ENCODE measurements at regions not wholly inside any gene's neighbourhood (a gene's known extent, or its start where the extent isn't known, plus 50 kb on each side); places are given as distances from the start of the nearest gene placed in this dataset.

DNA sequence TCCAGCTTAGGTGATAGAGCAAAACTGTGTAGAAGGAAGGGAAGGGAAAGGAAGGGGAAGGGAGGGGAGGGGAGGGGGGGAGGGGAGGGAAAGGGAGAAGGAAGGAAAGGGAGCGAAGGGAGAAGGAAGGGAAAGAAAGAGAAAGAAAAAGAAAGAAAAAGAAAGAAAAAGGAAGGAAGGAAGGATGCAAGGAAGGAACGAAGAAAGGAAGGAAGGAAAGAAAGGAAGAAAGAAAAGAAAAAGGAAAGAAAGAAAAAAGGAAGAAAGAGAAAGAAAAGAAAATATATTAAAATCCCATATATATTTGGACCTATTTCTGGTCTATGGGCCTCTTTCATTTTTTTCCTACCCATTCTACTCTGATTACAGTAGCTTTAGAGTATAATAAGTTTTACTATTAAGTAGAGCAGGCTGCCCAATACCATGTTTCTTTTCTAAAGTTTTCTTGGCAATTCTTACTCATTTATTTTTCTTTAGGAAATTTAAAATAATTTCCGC is 229.1 kb downstream of the AUH start:
- DNase-seq (ENCODE audit: low read depth) = no peak
- TF ChIP-seq, protein P1, sequence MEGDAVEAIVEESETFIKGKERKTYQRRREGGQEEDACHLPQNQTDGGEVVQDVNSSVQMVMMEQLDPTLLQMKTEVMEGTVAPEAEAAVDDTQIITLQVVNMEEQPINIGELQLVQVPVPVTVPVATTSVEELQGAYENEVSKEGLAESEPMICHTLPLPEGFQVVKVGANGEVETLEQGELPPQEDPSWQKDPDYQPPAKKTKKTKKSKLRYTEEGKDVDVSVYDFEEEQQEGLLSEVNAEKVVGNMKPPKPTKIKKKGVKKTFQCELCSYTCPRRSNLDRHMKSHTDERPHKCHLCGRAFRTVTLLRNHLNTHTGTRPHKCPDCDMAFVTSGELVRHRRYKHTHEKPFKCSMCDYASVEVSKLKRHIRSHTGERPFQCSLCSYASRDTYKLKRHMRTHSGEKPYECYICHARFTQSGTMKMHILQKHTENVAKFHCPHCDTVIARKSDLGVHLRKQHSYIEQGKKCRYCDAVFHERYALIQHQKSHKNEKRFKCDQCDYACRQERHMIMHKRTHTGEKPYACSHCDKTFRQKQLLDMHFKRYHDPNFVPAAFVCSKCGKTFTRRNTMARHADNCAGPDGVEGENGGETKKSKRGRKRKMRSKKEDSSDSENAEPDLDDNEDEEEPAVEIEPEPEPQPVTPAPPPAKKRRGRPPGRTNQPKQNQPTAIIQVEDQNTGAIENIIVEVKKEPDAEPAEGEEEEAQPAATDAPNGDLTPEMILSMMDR (conservative IDR thresholded peaks at IDR 0.05; ENCODE audit: low read depth, low read length) = no peak
- H3K4me3 ChIP-seq (ENCODE audit: low read depth, low read length) = no peak overlapping the region

DNA sequence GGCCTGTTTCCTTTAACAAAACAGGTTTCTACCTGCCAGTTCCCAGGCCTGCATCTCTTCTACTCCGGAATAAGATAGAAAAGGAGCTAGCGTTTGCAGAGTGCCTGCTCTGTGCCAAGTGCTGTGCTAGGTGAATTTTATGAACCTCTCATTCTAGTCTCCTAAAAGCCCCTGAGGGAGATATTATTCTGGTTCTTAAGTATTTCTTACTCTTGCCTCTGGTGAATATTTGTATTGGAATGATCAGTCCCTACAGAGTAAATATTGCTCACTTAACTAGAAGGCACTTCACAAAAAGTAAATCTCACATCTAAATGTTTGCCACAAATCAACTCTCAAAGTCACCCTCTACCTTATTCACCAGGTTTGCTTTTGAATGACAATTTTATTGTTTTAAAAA is 227.1 kb downstream of the AUH start:
- H3K4me3 ChIP-seq (ENCODE audit: low read depth, low read length) = no peak overlapping the region
- no peak for DNase-seq (ENCODE audit: low read depth)
- TF ChIP-seq, protein P1 (conservative IDR thresholded peaks at IDR 0.05; ENCODE audit: low read depth, low read length) = no peak

DNA sequence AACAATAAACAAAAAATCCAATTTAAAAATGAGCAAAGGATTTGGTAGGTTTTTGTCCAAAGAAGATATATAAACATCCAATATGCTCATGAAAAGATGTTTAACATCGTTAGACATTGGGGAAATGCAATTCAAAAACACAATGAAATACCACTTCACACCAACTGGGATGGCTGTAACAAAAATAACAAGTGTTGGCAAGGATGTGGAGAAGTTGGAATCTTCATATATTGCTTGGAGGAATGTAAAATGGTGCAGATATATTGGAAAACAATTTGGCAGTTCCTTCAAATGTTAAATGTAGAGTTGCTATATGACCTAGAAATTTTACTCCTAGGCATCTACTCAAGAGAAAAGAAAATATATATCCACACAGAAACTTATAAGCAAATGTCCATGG is 224.3 kb downstream of the AUH start:
- H3K4me3 ChIP-seq (ENCODE audit: low read depth, low read length) = no peak overlapping the region
- TF ChIP-seq, protein P1 (conservative IDR thresholded peaks at IDR 0.05; ENCODE audit: low read depth, low read length) = no peak

DNA sequence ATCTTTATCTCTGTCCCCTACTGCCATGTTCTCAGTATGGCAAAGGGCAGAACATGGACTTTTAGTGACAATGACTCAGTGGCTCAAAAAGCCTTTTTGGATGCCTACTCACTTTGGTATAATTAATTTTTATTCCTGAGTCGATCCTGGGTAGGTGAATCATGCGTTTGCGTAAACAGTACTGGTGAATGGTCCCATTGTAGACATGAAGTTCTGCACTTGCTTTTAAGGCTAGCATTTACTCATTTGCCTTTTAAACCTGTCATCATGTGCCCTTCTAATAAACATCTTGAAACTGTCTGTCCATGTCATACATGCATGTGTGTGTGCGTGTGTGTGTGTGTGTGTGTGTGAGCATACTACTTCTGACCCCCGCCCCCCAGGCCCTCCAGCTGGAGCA is 223.0 kb downstream of the AUH start:
- no peak for DNase-seq (ENCODE audit: low read depth)
- TF ChIP-seq, protein P1 (conservative IDR thresholded peaks at IDR 0.05; ENCODE audit: low read depth, low read length) = no peak
- no peak overlapping the region for H3K4me3 ChIP-seq (ENCODE audit: low read depth, low read length)

More for the DNA sequence above, 224.3 kb downstream of the AUH start:
- no peak for DNase-seq (ENCODE audit: low read depth)

DNA sequence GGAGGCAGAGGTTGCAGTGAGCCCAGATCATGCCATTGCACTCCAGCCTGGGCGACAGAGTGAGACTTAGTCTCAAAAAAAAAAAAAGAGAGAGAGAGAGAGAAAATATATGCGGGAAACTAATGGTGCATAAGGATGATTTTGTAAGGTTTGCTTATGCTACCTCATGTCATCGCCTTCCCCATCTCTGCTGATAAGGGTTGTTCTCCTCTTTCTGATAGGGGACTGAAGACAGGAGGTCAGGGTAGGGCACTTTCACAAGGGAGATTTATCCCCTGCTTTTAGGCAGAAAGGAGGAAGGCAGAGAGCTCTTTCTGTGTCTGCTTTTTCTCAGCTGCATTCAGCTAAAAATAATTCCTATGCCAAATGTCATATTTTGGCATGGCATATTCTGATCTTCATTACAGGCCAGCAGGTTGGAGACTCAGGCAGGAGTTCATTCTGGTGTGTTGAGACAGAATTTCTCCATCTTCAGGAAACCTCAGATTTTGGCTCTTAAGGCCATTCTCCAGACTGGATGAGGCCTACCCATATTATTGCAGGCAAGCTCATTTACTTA is 220.2 kb downstream of the AUH start:
- H3K4me3 ChIP-seq (ENCODE audit: low read depth, low read length) = no peak overlapping the region
- no peak for DNase-seq (ENCODE audit: low read depth)
- TF ChIP-seq, protein P1 (conservative IDR thresholded peaks at IDR 0.05; ENCODE audit: low read depth, low read length) = no peak

DNA sequence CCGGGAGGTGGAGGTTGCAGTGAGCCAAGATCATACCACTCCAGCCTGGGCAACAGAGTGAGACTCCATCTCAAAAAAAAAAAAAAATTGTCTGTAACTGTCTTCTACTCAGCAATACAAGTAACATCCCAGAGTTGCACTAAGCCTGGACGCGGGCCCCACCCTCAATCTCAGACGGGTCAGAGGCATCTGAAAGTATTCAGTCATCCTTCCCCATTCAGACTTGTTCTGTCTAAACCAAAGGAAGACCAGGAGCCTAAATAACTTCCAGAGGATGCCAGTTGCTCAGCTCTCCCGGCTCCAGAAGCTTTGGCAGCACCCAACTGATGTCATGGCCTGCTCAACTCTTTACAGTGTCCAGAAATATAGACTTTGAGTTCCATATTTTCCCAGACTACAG is 218.6 kb downstream of the AUH start:
- H3K4me3 ChIP-seq (ENCODE audit: low read depth, low read length) = no peak overlapping the region
- TF ChIP-seq, protein P1 (conservative IDR thresholded peaks at IDR 0.05; ENCODE audit: low read depth, low read length) = no peak
- no peak for DNase-seq (ENCODE audit: low read depth)

DNA sequence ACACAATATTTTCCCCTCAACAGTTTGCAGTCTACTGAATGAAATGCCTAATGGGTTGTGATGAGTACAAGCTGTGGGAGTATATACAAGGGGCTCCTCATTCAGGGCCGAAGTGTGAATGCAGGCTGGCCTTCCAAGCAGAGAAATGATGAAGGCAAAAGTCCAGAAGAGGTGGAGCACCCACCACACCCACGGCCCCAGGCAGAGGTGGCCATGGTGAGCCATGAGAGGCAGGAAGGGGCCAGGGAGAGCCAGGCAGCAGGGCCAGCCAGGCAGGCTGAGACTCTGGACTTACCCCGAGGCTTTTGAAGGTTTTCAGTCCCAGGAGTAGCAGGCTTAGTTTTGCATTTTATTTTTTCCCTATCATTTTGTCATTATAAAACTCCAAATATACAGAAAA is 218.1 kb downstream of the AUH start:
- no peak overlapping the region for H3K4me3 ChIP-seq (ENCODE audit: low read depth, low read length)
- no peak for DNase-seq (ENCODE audit: low read depth)
- TF ChIP-seq, protein P1 (conservative IDR thresholded peaks at IDR 0.05; ENCODE audit: low read depth, low read length) = no peak

Measured in epithelial cell of proximal tubule (primary cell).